ENCODE measurements at regions not wholly inside any gene's neighbourhood (a gene's known extent, or its start where the extent isn't known, plus 50 kb on each side); places are given as distances from the start of the nearest gene placed in this dataset.

DNA sequence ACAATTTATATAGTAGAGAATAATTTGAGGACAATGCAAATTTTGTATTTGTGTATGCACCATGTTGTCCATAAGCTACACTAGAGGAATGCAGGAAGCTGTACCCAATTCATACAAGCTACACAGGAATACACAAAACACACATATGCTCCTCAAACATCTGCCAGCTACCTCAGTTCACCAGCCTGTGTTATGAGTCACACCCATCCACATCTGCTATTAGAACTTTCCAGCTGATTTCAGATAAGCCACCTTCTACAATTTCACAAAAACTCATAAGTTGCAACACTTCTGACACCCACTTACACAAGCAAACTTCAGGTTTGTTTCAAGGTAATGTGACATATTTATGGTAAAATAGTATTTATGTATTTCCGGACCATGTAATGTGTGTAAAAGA is 438.9 kb downstream of the SATB2 start:
- Histone ChIP-seq H3K4me2 (ENCODE audit: low read length) (no peak overlapping the region), H3K4me1 (ENCODE audit: insufficient read depth, low read length) (no peaks in the 10 kb centered on the region), H3K79me2 (ENCODE audit: insufficient read depth, low read length) (no peaks in the 10 kb centered on the region), H3K9me3 (ENCODE audit: insufficient read depth, low read depth, low read length) (no peaks in the 10 kb centered on the region), H3K36me3 (ENCODE audit: insufficient read depth, low read length) (no peaks in the 10 kb centered on the region), H3K27me3 (ENCODE audit: insufficient read depth, low read length) (no peaks in the 10 kb centered on the region), H4K20me1 (ENCODE audit: insufficient read depth, low read length) (no peaks in the 10 kb centered on the region), H3K27ac (ENCODE audit: low read depth, low read length) (no peak overlapping the region), H3K9ac (ENCODE audit: low read length) (no peak overlapping the region), H2AFZ (ENCODE audit: low read depth, low read length) (no peak overlapping the region), H3K4me3 (ENCODE audit: insufficient read depth, low read depth, low read length) (no peak overlapping the region)
- Mint-ChIP-seq H3K36me3 (ENCODE audit: low read depth, unreplicated experiment) (no peaks in the 10 kb centered on the region), H3K4me3 (ENCODE audit: unreplicated experiment) (no peak overlapping the region), H3K9me3 (ENCODE audit: unreplicated experiment) (no peaks in the 10 kb centered on the region), H3K4me1 (ENCODE audit: low read depth, unreplicated experiment) (no peaks in the 10 kb centered on the region), H3K27me3 (ENCODE audit: low read depth, unreplicated experiment) (no peaks in the 10 kb centered on the region), H3K27ac (ENCODE audit: unreplicated experiment) (no peak overlapping the region)
- TF ChIP-seq EZH2 (IDR thresholded peaks at IDR 0.05; ENCODE audit: insufficient read depth, low read length) = no peak
- TF ChIP-seq, protein P1, sequence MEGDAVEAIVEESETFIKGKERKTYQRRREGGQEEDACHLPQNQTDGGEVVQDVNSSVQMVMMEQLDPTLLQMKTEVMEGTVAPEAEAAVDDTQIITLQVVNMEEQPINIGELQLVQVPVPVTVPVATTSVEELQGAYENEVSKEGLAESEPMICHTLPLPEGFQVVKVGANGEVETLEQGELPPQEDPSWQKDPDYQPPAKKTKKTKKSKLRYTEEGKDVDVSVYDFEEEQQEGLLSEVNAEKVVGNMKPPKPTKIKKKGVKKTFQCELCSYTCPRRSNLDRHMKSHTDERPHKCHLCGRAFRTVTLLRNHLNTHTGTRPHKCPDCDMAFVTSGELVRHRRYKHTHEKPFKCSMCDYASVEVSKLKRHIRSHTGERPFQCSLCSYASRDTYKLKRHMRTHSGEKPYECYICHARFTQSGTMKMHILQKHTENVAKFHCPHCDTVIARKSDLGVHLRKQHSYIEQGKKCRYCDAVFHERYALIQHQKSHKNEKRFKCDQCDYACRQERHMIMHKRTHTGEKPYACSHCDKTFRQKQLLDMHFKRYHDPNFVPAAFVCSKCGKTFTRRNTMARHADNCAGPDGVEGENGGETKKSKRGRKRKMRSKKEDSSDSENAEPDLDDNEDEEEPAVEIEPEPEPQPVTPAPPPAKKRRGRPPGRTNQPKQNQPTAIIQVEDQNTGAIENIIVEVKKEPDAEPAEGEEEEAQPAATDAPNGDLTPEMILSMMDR (IDR thresholded peaks at IDR 0.05; ENCODE audit: insufficient read depth, low read depth, low read length) = no peak
- DNase-seq (ENCODE audit: low read depth) = peak; percentile 64
- no peak for FAIRE-seq

DNA sequence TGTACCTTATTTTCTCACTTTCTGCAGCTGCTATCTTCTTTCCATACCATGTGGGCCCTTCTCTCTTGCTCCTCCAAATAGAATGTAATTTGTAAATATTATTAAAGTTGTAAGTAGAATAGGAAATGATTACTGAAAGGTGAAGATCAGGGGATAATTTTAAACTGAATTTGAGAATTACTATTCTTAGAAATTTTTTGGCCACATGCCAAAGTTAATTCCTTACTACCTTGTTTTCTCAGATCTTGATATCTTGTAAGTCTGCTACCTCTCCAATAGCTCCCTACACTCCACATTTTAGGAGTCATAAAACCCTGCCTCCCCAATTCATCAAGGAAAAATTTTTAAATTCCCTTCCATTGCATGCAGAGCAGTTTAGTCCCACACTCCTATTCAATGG is 442.7 kb downstream of the SATB2 start:
- no peaks in the 10 kb centered on the region for H3K4me1 ChIP-seq (ENCODE audit: insufficient read depth, low read length)
- H3K36me3 ChIP-seq (ENCODE audit: insufficient read depth, low read length) = no peaks in the 10 kb centered on the region
- H3K9me3 ChIP-seq (ENCODE audit: insufficient read depth, low read depth, low read length) = no peaks in the 10 kb centered on the region
- no peak overlapping the region for H2AFZ ChIP-seq (ENCODE audit: low read depth, low read length)
- H3K27me3 ChIP-seq (ENCODE audit: insufficient read depth, low read length) = no peaks in the 10 kb centered on the region
- FAIRE-seq (no peak), DNase-seq (ENCODE audit: low read depth) (no peak)
- no peaks in the 10 kb centered on the region for H4K20me1 ChIP-seq (ENCODE audit: insufficient read depth, low read length)
- Mint-ChIP-seq H3K36me3 (ENCODE audit: low read depth, unreplicated experiment) (no peaks in the 10 kb centered on the region), H3K27ac (ENCODE audit: unreplicated experiment) (no peak overlapping the region), H3K4me3 (ENCODE audit: unreplicated experiment) (no peak overlapping the region), H3K9me3 (ENCODE audit: unreplicated experiment) (no peaks in the 10 kb centered on the region), H3K27me3 (ENCODE audit: low read depth, unreplicated experiment) (no peaks in the 10 kb centered on the region), H3K4me1 (ENCODE audit: low read depth, unreplicated experiment) (no peaks in the 10 kb centered on the region)
- no peak overlapping the region for H3K4me3 ChIP-seq (ENCODE audit: insufficient read depth, low read depth, low read length)
- H3K79me2 ChIP-seq (ENCODE audit: insufficient read depth, low read length) = no peaks in the 10 kb centered on the region
- no peak overlapping the region for H3K4me2 ChIP-seq (ENCODE audit: low read length)
- H3K27ac ChIP-seq (ENCODE audit: low read depth, low read length) = no peak overlapping the region
- no peak overlapping the region for H3K9ac ChIP-seq (ENCODE audit: low read length)
- TF ChIP-seq EZH2 (IDR thresholded peaks at IDR 0.05; ENCODE audit: insufficient read depth, low read length) = no peak
- TF ChIP-seq, protein P1 (IDR thresholded peaks at IDR 0.05; ENCODE audit: insufficient read depth, low read depth, low read length) = no peak

DNA sequence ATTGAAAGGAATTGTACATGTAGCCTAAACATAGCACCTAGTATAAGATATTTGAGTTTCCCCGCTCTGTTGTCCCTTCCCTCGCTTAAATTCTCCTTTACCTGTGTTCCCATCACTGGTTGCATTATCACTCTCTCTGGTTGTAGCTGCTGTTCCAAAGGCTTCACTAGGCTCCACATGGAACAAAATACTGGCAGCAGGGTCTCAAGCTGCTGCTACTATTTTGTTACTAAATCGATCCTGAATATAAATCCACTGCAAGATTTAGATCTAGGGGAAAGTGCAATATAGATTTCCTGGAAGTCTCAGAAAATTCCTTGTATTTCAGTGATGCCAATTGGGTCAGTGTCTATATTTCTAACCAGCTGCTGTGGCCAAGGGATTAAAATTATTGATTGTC is 443.5 kb downstream of the SATB2 start:
- Mint-ChIP-seq H3K4me1 (ENCODE audit: low read depth, unreplicated experiment) (no peaks in the 10 kb centered on the region), H3K9me3 (ENCODE audit: unreplicated experiment) (no peaks in the 10 kb centered on the region), H3K27ac (ENCODE audit: unreplicated experiment) (no peak overlapping the region), H3K27me3 (ENCODE audit: low read depth, unreplicated experiment) (no peaks in the 10 kb centered on the region), H3K4me3 (ENCODE audit: unreplicated experiment) (no peak overlapping the region), H3K36me3 (ENCODE audit: low read depth, unreplicated experiment) (no peaks in the 10 kb centered on the region)
- Histone ChIP-seq H2AFZ (ENCODE audit: low read depth, low read length) (no peak overlapping the region), H3K9ac (ENCODE audit: low read length) (no peak overlapping the region), H4K20me1 (ENCODE audit: insufficient read depth, low read length) (no peaks in the 10 kb centered on the region), H3K36me3 (ENCODE audit: insufficient read depth, low read length) (no peaks in the 10 kb centered on the region), H3K9me3 (ENCODE audit: insufficient read depth, low read depth, low read length) (no peaks in the 10 kb centered on the region), H3K4me3 (ENCODE audit: insufficient read depth, low read depth, low read length) (no peak overlapping the region), H3K79me2 (ENCODE audit: insufficient read depth, low read length) (no peaks in the 10 kb centered on the region), H3K27ac (ENCODE audit: low read depth, low read length) (no peak overlapping the region), H3K4me2 (ENCODE audit: low read length) (no peak overlapping the region), H3K4me1 (ENCODE audit: insufficient read depth, low read length) (no peaks in the 10 kb centered on the region), H3K27me3 (ENCODE audit: insufficient read depth, low read length) (no peaks in the 10 kb centered on the region)
- no peak for DNase-seq (ENCODE audit: low read depth)
- FAIRE-seq = no peak
- no peak for TF ChIP-seq EZH2 (IDR thresholded peaks at IDR 0.05; ENCODE audit: insufficient read depth, low read length)
- TF ChIP-seq, protein P1 (IDR thresholded peaks at IDR 0.05; ENCODE audit: insufficient read depth, low read depth, low read length) = no peak
